GM23338 (cell line): ENCODE measurements at regions not wholly inside any gene's neighbourhood (a gene's known extent, or its start where the extent isn't known, plus 50 kb on each side); places are given as distances from the start of the nearest gene placed in this dataset.

Source experiments
- ATAC-seq: fragments of 200-7000 bp; cut with Tn5 transposase; 3 replicates; pipeline ENCODE4 v1.9.1; 2020
- DNase-seq: peaks from one replicate; pipeline ENCODE4 v3.0.0-alpha.2; 2015; ENCODE audit warnings: low spot score
- H2AFZ ChIP-seq: fragments of 200-600 bp; sonication (generic); 2 replicates; pipeline ENCODE4 v1.8.0; 2016; ENCODE audit warnings: antibody characterized with exemption, mild to moderate bottlenecking, moderate library complexity
- H3F3A ChIP-seq: fragments of 200-600 bp; sonication (generic); replicated peaks from 2 replicates; pipeline ENCODE4 v1.8.0; 2017; ENCODE audit warnings: antibody characterized with exemption, mixed run types, low read depth
- H3K27ac ChIP-seq: fragments of 200-600 bp; sonication (generic); 2 replicates; pipeline ENCODE4 v1.6.1; 2016; ENCODE audit warnings: low read depth
- H3K27me3 ChIP-seq: fragments of 200-600 bp; sonication (generic); 2 replicates; pipeline ENCODE4 v1.8.0; 2016; ENCODE audit warnings: mild to moderate bottlenecking, mixed run types, moderate library complexity; ENCODE audit not compliant: insufficient read depth
- H3K36me3 ChIP-seq: fragments of 200-600 bp; sonication (generic); 2 replicates; pipeline ENCODE4 v1.8.0; 2016; ENCODE audit warnings: mild to moderate bottlenecking; ENCODE audit not compliant: insufficient read depth
- H3K4me1 ChIP-seq: fragments of 200-600 bp; sonication (generic); 2 replicates; pipeline ENCODE4 v1.8.0; 2016; ENCODE audit warnings: mild to moderate bottlenecking, moderate library complexity; ENCODE audit not compliant: insufficient read depth
- H3K4me2 ChIP-seq: fragments of 200-600 bp; sonication (generic); 2 replicates; pipeline ENCODE4 v1.7.1; 2017; ENCODE audit warnings: mixed run types
- H3K4me3 ChIP-seq: fragments of 200-600 bp; sonication (generic); 2 replicates; pipeline ENCODE4 v1.6.1; 2016; ENCODE audit warnings: mixed run types
- H3K79me2 ChIP-seq: fragments of 200-600 bp; sonication (generic); replicated peaks from 2 replicates; pipeline ENCODE4 v1.8.0; 2017; ENCODE audit warnings: mild to moderate bottlenecking; ENCODE audit not compliant: insufficient read depth
- H3K9me2 ChIP-seq: fragments of 200-600 bp; sonication (generic); 2 replicates; pipeline ENCODE4 v1.8.0; 2017; ENCODE audit not compliant: insufficient read depth
- H4K20me1 ChIP-seq: fragments of 200-600 bp; sonication (generic); replicated peaks from 2 replicates; pipeline ENCODE4 v1.8.0; 2017; ENCODE audit warnings: mild to moderate bottlenecking; ENCODE audit not compliant: insufficient read depth
- H3K27ac Mint-ChIP-seq: 2 replicates; pipeline ENCODE4 v1.8.0; 2020; ENCODE audit warnings: inconsistent platforms, mild to moderate bottlenecking, moderate library complexity, mixed read lengths
- H3K27me3 Mint-ChIP-seq: 3 replicates; pipeline ENCODE4 v1.8.0; 2022; ENCODE audit warnings: low read depth, mild to moderate bottlenecking, moderate library complexity, mixed read lengths, inconsistent platforms; ENCODE audit not compliant: insufficient read depth, poor library complexity
- H3K36me3 Mint-ChIP-seq: 3 replicates; pipeline ENCODE4 v1.8.0; 2021; ENCODE audit warnings: low read depth, mild to moderate bottlenecking, inconsistent platforms, moderate library complexity, mixed read lengths
- H3K4me1 Mint-ChIP-seq: 3 replicates; pipeline ENCODE4 v1.8.0; 2020; ENCODE audit warnings: mild to moderate bottlenecking, inconsistent platforms, mixed read lengths
- H3K4me3 Mint-ChIP-seq: 3 replicates; pipeline ENCODE4 v1.8.0; 2021; ENCODE audit warnings: moderate library complexity, mild to moderate bottlenecking, inconsistent platforms, mixed read lengths
- H3K9me3 Mint-ChIP-seq: 3 replicates; pipeline ENCODE4 v1.8.0; 2020; ENCODE audit warnings: moderate library complexity, mild to moderate bottlenecking, inconsistent platforms, mixed read lengths
- CREB1 ChIP-seq: fragments of 250-450 bp; sonication (Bioruptor Pico); IDR thresholded peaks from 2 replicates; pipeline ENCODE4 v1.5.0; 2020; ENCODE audit warnings: low read depth, mild to moderate bottlenecking, moderate library complexity
- CTCF ChIP-seq, 2 experiments: fragments of 200-600 bp in 1 of 2; sonication (generic) in 1 of 2; conservative IDR thresholded peaks; 2 replicates each; pipeline versions ENCODE4 v1.5.1 to v1.6.1; 2016 to 2017; ENCODE audit warnings: antibody characterized with exemption in 2 of 2, low read depth in 2 of 2, mild to moderate bottlenecking in 2 of 2, moderate library complexity in 1 of 2
- ETS1 ChIP-seq: IDR thresholded peaks from 2 replicates; pipeline ENCODE4 v1.6.1; 2016; ENCODE audit warnings: antibody characterized with exemption
- EZH2 ChIP-seq: fragments of 200-600 bp; sonication (generic); IDR thresholded peaks from one replicate; pipeline ENCODE4 v1.8.0; 2017; ENCODE audit warnings: antibody characterized with exemption, mild to moderate bottlenecking, low read depth; ENCODE audit not compliant: unreplicated experiment
- EZH2phosphoT487 ChIP-seq: fragments of 200-600 bp; sonication (generic); IDR thresholded peaks from one replicate; pipeline ENCODE4 v1.8.1; 2018; ENCODE audit warnings: antibody characterized with exemption; ENCODE audit not compliant: unreplicated experiment
- JUNB ChIP-seq: IDR thresholded peaks from one replicate; pipeline ENCODE4 v1.6.1; 2016; ENCODE audit warnings: antibody characterized with exemption; ENCODE audit not compliant: unreplicated experiment
- NANOG ChIP-seq: IDR thresholded peaks from 2 replicates; pipeline ENCODE4 v1.6.1; 2016; ENCODE audit warnings: antibody characterized with exemption, borderline replicate concordance
- POLR2AphosphoS5 ChIP-seq: IDR thresholded peaks from 2 replicates; pipeline ENCODE4 v1.6.1; 2016; ENCODE audit warnings: antibody characterized with exemption, low read depth
- REST ChIP-seq: IDR thresholded peaks from one replicate; pipeline ENCODE4 v1.6.1; 2018; ENCODE audit warnings: antibody characterized with exemption; ENCODE audit not compliant: unreplicated experiment
- STAT1 ChIP-seq: IDR thresholded peaks from one replicate; pipeline ENCODE4 v1.6.1; 2016; ENCODE audit warnings: antibody characterized with exemption; ENCODE audit not compliant: unreplicated experiment
- ZNF114 ChIP-seq: fragments of 250-450 bp; sonication (Bioruptor Pico); IDR thresholded peaks from 2 replicates; pipeline ENCODE4 v1.5.0; 2020; ENCODE audit warnings: mild to moderate bottlenecking, moderate library complexity
- ZNF331 ChIP-seq: fragments of 250-450 bp; sonication (Bioruptor Pico); IDR thresholded peaks from 2 replicates; pipeline ENCODE4 v1.5.0; 2020; ENCODE audit warnings: low read depth, mild to moderate bottlenecking, moderate library complexity
- ZNF462 ChIP-seq: fragments of 250-450 bp; sonication (Bioruptor Pico); IDR thresholded peaks from 2 replicates; pipeline ENCODE4 v1.5.0; 2020; ENCODE audit warnings: mild to moderate bottlenecking, moderate library complexity

GRCh38 chr3:177742273-177742672, 545.0 kb upstream of the TBL1XR1 start:
- Mint-ChIP-seq H3K36me3 (no peaks in the 10 kb centered on the region), H3K27me3 (peaks cover 4% of the 10 kb centered on the region), H3K4me1 (peaks cover 12% of the 10 kb centered on the region), H3K4me3 (no peak overlapping the region), H3K9me3 (peaks cover 2% of the 10 kb centered on the region; the same call in 1 of the 3 replicates), H3K27ac (no peak overlapping the region)
- Histone ChIP-seq H3K36me3 (no peaks in the 10 kb centered on the region), H3K27ac (no peak overlapping the region), H3K4me3 (no peak overlapping the region), H3K9me2 (no peaks in the 10 kb centered on the region), H3F3A (no peaks in the 10 kb centered on the region), H3K79me2 (no peaks in the 10 kb centered on the region), H3K4me1 (peaks cover 14% of the 10 kb centered on the region), H3K27me3 (no peaks in the 10 kb centered on the region), H3K4me2 (no peak overlapping the region), H2AFZ (no peak overlapping the region), H4K20me1 (no peaks in the 10 kb centered on the region)
- TF ChIP-seq CREB1 (CRISPR knock-in tag) (no peak), JUNB (no peak), ZNF114 (no peak), ZNF331 (CRISPR knock-in tag) (no peak), ETS1 (no peak), NANOG (no peak), EZH2 (no peak), EZH2phosphoT487 (no peak), STAT1 (no peak), REST (no peak), CTCF (conservative IDR thresholded peaks at IDR 0.05; ENCODE audit: low read depth in 2 of 2) (no peak), ZNF462 (CRISPR knock-in tag) (no peak), POLR2AphosphoS5 (no peak)
- no peak for DNase-seq
- ATAC-seq, result no peak
